Astrocyte of the spinal cord (primary cell): ENCODE measurements at regions not wholly inside any gene's neighbourhood (a gene's known extent, or its start where the extent isn't known, plus 50 kb on each side); places are given as distances from the start of the nearest gene placed in this dataset.

Experiments
- DNase-seq: peaks from one replicate; pipeline ENCODE4 v3.0.0; 2011; ENCODE audit warnings: low read depth, low spot score
- H3K4me3 ChIP-seq: 2 replicates; pipeline ENCODE4 v1.5.1; 2011; ENCODE audit warnings: low read depth, mild to moderate bottlenecking, low read length, moderate library complexity
- in situ Hi-C: cut with HindIII; loops from 2 replicates; pipeline ENCODE4 v1.10.0; 2017; ENCODE audit warnings: low sequenced_read_pairs
- TF ChIP-seq, protein P1 (sequence below): IDR thresholded peaks from 2 replicates; pipeline ENCODE4 v1.5.1; 2012; ENCODE audit warnings: low read depth, mild to moderate bottlenecking, low read length, inconsistent platforms

DNA sequence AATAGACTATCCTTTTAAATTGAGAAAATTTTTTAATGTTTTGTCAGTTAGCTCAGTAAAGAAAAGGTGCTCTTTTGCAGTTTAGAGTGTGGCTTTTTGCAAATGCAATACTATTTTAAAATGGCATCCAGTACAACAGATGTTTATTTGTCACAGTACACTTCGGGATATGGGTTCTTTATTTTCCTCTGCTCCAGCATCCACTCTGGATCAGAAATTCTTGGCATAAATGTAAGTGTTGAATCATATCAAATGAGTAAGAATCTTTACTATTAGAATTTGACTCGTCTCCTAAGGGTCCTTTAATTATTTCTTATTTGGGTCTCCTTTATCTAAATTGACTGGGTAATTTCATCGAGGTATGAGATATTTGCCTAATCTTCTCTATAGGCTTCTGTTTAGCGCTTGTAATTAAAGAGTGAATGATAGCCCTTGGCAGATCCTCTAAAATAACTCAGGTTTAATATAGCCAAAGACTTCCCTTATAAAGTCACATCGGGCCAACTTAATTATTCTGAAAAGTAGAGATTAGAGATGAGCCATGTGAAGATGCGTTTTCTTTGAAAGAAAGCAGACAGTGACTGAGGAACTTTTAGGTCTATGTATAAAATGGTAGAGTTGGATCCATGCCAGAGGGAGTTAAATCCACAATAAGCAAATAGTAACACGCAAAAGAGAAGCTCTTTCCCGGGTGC is 132.7 kb downstream of the CASP12 start:
- in situ Hi-C loops: no loop called here
- no peak for DNase-seq
- TF ChIP-seq, protein P1, sequence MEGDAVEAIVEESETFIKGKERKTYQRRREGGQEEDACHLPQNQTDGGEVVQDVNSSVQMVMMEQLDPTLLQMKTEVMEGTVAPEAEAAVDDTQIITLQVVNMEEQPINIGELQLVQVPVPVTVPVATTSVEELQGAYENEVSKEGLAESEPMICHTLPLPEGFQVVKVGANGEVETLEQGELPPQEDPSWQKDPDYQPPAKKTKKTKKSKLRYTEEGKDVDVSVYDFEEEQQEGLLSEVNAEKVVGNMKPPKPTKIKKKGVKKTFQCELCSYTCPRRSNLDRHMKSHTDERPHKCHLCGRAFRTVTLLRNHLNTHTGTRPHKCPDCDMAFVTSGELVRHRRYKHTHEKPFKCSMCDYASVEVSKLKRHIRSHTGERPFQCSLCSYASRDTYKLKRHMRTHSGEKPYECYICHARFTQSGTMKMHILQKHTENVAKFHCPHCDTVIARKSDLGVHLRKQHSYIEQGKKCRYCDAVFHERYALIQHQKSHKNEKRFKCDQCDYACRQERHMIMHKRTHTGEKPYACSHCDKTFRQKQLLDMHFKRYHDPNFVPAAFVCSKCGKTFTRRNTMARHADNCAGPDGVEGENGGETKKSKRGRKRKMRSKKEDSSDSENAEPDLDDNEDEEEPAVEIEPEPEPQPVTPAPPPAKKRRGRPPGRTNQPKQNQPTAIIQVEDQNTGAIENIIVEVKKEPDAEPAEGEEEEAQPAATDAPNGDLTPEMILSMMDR: no peak
- H3K4me3 ChIP-seq: no peak overlapping the region

DNA sequence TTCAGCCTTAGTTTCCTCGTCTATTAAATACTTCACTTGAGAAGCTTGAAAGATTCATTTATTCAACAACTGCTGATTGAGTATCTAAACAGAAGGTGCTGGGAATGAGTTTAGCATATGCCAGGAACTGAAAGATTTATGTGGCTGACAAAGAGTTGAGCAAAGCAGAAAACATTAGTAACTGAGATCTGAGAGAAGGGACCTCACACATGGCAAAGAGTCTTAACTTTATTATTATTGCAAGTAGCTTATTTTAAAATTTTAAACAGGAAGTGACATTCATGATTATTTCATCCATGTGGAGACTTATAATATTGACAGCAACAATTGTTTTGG is 133.6 kb downstream of the CASP12 start:
- H3K4me3 ChIP-seq: no peak overlapping the region
- TF ChIP-seq, protein P1: no peak
- no peak for DNase-seq
- in situ Hi-C loops: no loop called here

DNA sequence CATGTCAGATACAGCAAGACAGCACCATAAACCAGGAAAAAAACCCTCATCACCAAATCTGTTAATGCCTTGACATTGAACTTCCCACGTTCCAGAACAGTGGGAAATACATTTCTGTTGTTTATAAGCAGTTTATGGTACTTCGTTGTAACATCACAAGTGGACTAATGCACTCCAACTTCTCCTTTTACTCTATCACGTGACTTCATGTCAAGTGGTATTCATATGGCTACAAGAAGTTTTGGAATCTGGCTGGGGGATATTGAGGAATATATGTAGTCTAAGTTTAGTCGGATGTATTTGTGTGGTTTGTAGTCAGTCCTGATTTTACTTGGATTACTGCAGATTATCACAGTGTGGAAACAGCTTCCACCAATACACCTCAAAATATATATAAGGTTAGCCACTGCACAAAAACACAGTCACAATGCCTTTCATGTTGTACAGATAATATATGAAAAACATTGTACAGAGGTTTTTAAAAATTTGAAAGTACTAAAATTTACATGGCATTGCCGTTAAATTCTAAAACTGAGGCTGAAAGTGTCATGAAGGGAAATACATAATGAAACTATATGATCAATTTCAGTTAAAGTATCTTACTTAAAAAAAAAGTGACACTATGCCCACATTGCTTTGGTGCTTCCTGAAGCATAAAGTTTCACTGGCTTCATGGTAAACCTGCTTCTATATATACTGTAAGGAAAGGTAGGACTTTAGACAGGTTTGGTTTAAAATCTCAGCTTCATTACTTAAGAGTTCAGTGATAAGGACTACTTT is 134.1 kb downstream of the CASP12 start:
- DNase-seq: no peak
- no peak overlapping the region for H3K4me3 ChIP-seq
- TF ChIP-seq, protein P1: no peak
- in situ Hi-C loops: no loop called here

DNA sequence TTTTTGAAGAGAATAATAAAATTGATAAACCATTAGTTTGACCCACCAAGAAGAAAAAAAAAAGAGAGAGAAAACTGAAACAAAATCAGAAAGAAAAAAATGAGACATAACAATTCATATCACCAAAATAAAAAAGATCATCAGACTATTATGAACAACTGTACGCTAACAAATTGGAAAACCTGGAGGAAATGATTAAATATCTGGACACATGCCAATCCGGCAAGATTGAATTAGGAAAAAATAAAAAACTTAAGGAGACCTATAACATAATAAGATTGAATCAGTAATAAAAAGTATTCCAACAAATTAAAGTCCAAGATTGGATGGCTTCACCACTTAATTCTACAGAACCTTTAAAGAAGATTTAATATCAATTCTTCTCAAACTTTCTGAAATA is 136.7 kb downstream of the CASP12 start:
- DNase-seq: no peak
- TF ChIP-seq, protein P1: no peak
- no peak overlapping the region for H3K4me3 ChIP-seq
- in situ Hi-C loops: no loop called here

DNA sequence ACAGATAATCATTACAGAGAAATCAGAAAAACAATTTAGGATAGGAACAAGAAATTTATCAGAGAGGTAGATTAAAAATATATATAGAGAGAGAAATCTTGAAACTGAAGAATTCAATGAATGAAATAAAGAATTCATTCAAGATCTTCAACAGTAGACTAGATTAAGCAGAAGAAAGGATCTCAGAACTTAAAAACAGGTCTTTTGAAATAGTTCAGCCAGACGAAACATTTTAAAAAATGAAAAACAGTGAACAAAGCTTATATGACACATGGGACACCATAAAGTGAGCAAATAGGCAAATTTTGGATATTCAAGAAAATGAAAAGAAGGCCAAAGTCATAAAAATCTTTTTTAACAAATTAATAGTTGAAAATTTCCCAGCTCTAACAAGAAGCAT is 138.8 kb downstream of the CASP12 start:
- H3K4me3 ChIP-seq: no peak overlapping the region
- TF ChIP-seq, protein P1: no peak
- DNase-seq: no peak
- in situ Hi-C loops: no loop called here

DNA sequence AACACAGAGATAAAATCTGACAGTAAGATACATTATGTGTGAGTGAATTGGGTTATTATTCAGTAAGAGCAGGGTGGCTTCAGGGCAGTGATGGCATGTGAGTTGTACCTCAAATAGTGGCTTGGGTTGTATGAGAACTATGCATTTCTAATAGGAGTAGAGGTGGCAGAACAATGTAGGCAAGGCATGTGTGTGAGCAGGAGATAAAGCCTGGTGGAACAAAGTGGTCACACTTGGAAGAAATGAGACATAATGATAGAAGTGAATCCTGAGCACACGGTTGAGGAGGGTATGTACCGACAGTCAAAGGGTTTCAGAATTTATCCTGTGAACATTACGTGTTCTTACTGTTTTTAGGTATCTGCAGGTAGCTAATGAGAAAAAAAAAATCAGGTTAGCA is 159.3 kb downstream of the CASP12 start:
- no peak for DNase-seq

More for the DNA sequence above, 159.3 kb downstream of the CASP12 start:
- H3K4me3 ChIP-seq: no peak overlapping the region
- TF ChIP-seq, protein P1: no peak
- in situ Hi-C loops: no loop called here
